ENCODE measurements at regions not wholly inside any gene's neighbourhood (a gene's known extent, or its start where the extent isn't known, plus 50 kb on each side); places are given as distances from the start of the nearest gene placed in this dataset.

DNA sequence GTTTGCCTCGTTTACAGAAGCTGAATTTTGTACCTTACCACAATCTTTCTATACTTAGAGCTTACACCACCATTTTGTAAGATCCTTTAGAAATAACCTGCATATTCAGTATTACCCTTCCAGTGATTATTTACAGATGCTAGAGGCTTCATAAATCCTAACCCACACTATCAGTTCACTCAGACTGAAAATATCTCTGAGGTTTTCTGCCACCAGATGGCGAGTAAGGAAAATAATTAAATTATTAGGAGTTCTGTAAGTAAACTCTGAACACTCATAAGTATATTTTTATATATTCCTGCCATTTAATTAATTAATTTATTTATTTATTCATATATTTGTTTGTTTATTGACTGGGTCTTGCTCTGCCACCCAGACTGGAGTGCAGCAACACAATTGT lies 1635.2 kb downstream of the PLA2G4A start:
- DNase-seq (ENCODE audit: low spot score), result no peak
- TF ChIP-seq, protein P1, sequence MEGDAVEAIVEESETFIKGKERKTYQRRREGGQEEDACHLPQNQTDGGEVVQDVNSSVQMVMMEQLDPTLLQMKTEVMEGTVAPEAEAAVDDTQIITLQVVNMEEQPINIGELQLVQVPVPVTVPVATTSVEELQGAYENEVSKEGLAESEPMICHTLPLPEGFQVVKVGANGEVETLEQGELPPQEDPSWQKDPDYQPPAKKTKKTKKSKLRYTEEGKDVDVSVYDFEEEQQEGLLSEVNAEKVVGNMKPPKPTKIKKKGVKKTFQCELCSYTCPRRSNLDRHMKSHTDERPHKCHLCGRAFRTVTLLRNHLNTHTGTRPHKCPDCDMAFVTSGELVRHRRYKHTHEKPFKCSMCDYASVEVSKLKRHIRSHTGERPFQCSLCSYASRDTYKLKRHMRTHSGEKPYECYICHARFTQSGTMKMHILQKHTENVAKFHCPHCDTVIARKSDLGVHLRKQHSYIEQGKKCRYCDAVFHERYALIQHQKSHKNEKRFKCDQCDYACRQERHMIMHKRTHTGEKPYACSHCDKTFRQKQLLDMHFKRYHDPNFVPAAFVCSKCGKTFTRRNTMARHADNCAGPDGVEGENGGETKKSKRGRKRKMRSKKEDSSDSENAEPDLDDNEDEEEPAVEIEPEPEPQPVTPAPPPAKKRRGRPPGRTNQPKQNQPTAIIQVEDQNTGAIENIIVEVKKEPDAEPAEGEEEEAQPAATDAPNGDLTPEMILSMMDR (IDR thresholded peaks at IDR 0.05; ENCODE audit: extremely low read depth, missing control alignments), result no peak

DNA sequence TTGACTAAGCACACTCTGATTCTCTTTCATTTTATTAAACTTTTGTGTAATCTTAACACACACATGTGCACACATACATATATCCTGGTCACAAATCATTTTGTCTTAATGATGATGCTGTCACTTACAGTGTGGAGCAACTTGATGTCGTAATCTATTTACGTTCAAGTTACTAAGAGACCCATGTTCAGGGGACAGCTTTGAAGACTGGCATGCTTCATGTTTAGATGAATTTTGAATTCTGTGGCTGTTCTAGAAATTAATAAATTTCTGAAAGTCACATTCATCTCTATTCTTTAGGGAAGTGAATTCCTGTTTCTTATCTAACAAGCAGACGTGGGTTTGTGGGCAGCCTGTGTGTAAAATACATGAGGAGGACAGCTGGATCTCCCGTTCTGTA lies 1637.8 kb downstream of the PLA2G4A start:
- DNase-seq (ENCODE audit: low spot score), result no peak

DNA sequence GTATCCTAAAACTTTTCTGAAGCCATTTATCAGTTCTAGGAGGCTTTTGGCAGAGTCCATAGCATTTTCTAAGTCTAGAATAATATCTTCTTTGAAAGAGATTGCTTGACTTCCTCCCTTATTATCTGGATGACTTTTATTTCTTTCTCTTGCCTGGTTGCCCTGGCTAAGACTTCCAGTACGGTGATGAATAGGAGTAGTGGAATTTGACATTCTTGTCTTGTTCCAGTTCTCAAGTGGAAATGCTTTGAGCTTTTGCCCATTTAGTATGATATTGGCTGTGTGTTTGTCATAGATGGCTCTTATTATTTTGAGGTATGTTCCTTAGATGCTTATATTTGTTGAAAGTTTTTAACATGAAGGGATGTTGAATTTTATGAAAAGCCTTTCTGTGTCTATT lies 1647.9 kb downstream of the PLA2G4A start:
- DNase-seq (ENCODE audit: low spot score), result no peak
- TF ChIP-seq, protein P1 (IDR thresholded peaks at IDR 0.05; ENCODE audit: extremely low read depth, missing control alignments), result no peak

More for the DNA sequence above, 1637.8 kb downstream of the PLA2G4A start:
- TF ChIP-seq, protein P1 (IDR thresholded peaks at IDR 0.05; ENCODE audit: extremely low read depth, missing control alignments), result no peak

DNA sequence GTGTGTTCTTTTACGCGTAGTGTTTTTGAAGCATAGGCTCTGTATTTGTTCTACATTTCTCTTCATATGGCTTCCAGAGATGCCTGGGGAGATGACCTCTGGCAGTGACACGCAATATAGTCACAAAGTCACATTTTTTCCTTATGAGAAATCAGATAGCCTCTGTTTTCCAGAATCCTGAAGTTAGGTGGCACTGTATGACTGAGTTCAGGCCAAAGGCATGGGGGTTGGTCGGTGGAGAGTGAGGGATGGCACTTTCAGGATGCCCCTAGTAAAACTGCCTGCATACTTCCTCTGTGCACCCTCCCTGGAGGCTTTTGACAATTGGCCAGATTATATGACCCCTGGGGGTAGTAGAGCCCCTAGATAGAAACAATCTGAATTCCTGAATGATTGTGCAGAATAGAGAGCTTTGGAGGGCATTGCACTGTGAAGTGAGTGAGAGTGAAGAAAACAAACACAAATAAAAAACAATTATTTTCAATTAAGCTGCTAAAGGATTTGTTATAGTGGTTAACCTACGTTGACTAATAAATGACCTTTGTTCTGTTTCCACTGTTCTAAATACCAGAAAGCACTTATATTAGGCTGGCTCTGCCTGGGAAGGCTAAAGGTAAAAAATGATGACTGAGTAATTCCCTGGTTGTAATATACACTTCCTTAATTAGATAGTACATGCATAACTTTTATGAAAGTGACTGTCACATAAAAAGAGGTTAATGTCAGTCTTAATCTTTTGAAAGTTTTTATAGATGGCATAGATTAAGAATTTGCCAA lies 1660.8 kb downstream of the PLA2G4A start:
- no peak for DNase-seq (ENCODE audit: low spot score)
- TF ChIP-seq, protein P1 (IDR thresholded peaks at IDR 0.05; ENCODE audit: extremely low read depth, missing control alignments), result no peak

DNA sequence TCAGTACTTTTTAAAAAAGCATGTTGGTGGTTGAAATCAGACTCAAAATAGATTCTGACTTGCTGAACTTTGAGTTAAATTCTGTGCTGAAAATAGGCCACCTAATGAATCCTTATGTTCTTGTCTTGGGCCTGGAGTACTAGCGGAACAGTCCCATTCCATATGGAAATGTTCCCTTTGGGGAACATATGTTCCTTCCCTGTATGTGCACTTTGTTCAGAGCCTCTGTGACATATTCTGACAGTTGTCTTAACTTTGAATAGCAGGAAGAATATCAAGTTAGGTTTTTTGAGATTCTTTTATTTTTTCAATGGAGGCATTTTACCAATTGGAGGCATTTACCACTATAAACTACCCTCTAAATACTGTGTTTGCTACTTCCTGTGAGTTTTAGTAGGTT lies 1667.8 kb downstream of the PLA2G4A start:
- no peak for DNase-seq (ENCODE audit: low spot score)
- TF ChIP-seq, protein P1 (IDR thresholded peaks at IDR 0.05; ENCODE audit: extremely low read depth, missing control alignments), result no peak

DNA sequence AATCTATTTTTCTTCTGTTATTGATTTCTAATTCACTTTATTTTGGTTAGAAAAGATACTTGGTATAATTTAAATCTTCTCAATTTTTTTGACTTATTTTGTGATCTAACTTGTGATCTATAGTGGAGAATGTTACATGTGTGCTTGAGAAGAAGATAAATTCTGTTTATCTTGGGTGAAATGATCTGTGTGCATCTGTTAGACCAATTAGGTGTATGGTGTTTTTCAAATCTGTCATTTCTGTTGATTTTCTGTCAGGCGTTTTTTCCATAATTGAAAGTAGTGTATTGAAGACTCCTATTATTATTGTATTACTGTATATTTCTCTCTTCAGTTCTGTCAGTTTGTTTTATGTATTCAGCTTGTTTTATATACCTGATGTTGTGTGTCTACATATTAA lies 1668.3 kb downstream of the PLA2G4A start:
- no peak for DNase-seq (ENCODE audit: low spot score)
- TF ChIP-seq, protein P1 (IDR thresholded peaks at IDR 0.05; ENCODE audit: extremely low read depth, missing control alignments), result no peak

DNA sequence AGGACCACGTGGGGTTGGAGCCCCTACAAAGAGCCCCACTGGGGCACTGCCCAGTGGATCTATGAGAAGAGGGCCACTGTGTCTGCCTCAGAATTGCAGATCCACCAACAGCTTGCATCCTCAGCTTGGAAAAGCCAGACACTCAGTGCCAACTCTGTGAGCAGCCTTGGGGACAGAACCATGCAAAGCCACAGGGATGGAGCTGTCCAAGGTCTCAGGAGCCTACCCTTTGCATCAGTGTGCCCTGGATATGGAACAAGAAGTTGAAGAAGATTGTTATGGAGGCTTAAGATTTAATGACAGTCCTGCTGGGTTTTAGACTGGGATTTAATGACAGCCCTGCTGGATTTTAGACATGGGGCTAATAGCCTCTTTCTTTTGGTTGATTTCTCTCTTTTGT lies 1670.9 kb downstream of the PLA2G4A start:
- TF ChIP-seq, protein P1 (IDR thresholded peaks at IDR 0.05; ENCODE audit: extremely low read depth, missing control alignments), result no peak
- no peak for DNase-seq (ENCODE audit: low spot score)
